ENCODE measurements at regions not wholly inside any gene's neighbourhood (a gene's known extent, or its start where the extent isn't known, plus 50 kb on each side); places are given as distances from the start of the nearest gene placed in this dataset.

- Histone ChIP-seq H3K4me3 (replicated peaks in 1 of 3; ENCODE audit: insufficient read depth in 1 of 3, low read depth in 2 of 3, low read length in 3 of 3) (no peak overlapping the region), H4K20me1 (ENCODE audit: insufficient read depth, low read length) (no peaks in the 10 kb centered on the region), H3K4me1 (ENCODE audit: insufficient read depth, low read length) (no peaks in the 10 kb centered on the region), H3K27me3 (ENCODE audit: control insufficient read depth in 1 of 2, insufficient read depth in 2 of 2, low read length in 2 of 2) (no peaks in the 10 kb centered on the region), H3K4me2 (ENCODE audit: low read depth, low read length) (no peak overlapping the region), H3K9ac (ENCODE audit: insufficient read depth, low read depth, low read length) (no peak overlapping the region), H3K36me3 (replicated peaks in 1 of 2; ENCODE audit: control insufficient read depth in 1 of 2, insufficient read depth in 2 of 2, low read length in 2 of 2) (no peaks in the 10 kb centered on the region), H2AFZ (ENCODE audit: low read length) (no peak overlapping the region), H3K27ac (ENCODE audit: extremely low read length, insufficient read depth, low read length) (no peak overlapping the region), H3K79me2 (ENCODE audit: insufficient read depth, low read length) (no peaks in the 10 kb centered on the region), H3K9me3 (ENCODE audit: low read length) (peaks cover 80% of the 10 kb centered on the region)
- ATAC-seq (no peak), DNase-seq (ENCODE audit: low spot score) (no peak), FAIRE-seq (no peak)
- intact Hi-C loops (cut with micrococcal nuclease; ENCODE audit: unreplicated experiment) (no loop called here), in situ Hi-C loops (cut with HindIII; ENCODE audit: extremely low pct_ligation_motif_present, low pct_unique_long_range_greater_than_20kb) (no loop called here)
- BruUV-seq (replicated peaks), result no TSS peak
- TF ChIP-seq SP2 (CRISPR knock-in tag; IDR thresholded peaks at IDR 0.05) (no peak), REST (IDR thresholded peaks at IDR 0.05; ENCODE audit: borderline replicate concordance in 1 of 2, low read depth in 1 of 2, low read length in 2 of 2) (no peak), ZNF557 (CRISPR knock-in tag; IDR thresholded peaks at IDR 0.05) (no peak), FOXO1 (CRISPR knock-in tag; IDR thresholded peaks at IDR 0.05) (no peak), MTERF4 (CRISPR knock-in tag; IDR thresholded peaks at IDR 0.05) (no peak), ZNF83 (CRISPR knock-in tag; IDR thresholded peaks at IDR 0.05; ENCODE audit: borderline replicate concordance) (no peak), TEF (CRISPR knock-in tag; IDR thresholded peaks at IDR 0.05) (no peak), ZMAT5 (CRISPR knock-in tag; IDR thresholded peaks at IDR 0.05; ENCODE audit: borderline replicate concordance, low read depth) (no peak)
- TF ChIP-seq, protein P1, sequence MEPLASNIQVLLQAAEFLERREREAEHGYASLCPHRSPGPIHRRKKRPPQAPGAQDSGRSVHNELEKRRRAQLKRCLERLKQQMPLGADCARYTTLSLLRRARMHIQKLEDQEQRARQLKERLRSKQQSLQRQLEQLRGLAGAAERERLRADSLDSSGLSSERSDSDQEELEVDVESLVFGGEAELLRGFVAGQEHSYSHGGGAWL (CRISPR knock-in tag; IDR thresholded peaks at IDR 0.05), result no peak
- CTCF ChIA-PET (ENCODE audit: low intra/inter-chr PET ratio, low total read pairs), result no interaction called here
- POLR2A ChIA-PET, result no interaction called here
- WGBS (ENCODE audit: low lambda C conversion rate), result 5% methylated on average over 2 of the region's 2 CpGs
These were observed 193.0 kb downstream of the KIF2B start for GRCh38 chr17:54015734-54016133.
